EH (cell line): ENCODE measurements at regions not wholly inside any gene's neighbourhood (a gene's known extent, or its start where the extent isn't known, plus 50 kb on each side); places are given as distances from the start of the nearest gene placed in this dataset.
"Not testable (repeated sequence)": the region's sequence is repeated elsewhere in the genome, so short reads cannot be mapped to it uniquely, and the experiment has no call there.

Experiments
- DNase-seq: peaks from one replicate; pipeline ENCODE4 v3.0.0-alpha.2; 2015; ENCODE audit warnings: low read depth

GRCh38 chr11:91156041-91156440 is 933.2 kb upstream of the CHORDC1 start:
- DNase-seq: no peak

- no peak for DNase-seq
Observed at GRCh38 chr11:91147885-91148284, 925.0 kb upstream of the CHORDC1 start.

- no peak for DNase-seq
Observed at GRCh38 chr11:91141655-91142054, 918.8 kb upstream of the CHORDC1 start.

- peak; percentile 7 for DNase-seq
Observed at GRCh38 chr11:91136631-91137030, 913.8 kb upstream of the CHORDC1 start.

- peak; percentile 48 for DNase-seq
Observed at GRCh38 chr11:91133361-91133760, 910.5 kb upstream of the CHORDC1 start.

- DNase-seq: no peak
Observed at GRCh38 chr11:91129596-91129995, 906.7 kb upstream of the CHORDC1 start.

- no peak for DNase-seq
Observed at GRCh38 chr11:91124363-91124762, 901.5 kb upstream of the CHORDC1 start.

- DNase-seq: no peak
Observed at GRCh38 chr11:91115116-91115515, 892.3 kb upstream of the CHORDC1 start.

GRCh38 chr11:91104237-91104636 is 881.4 kb upstream of the CHORDC1 start:
- peak; percentile 69 for DNase-seq

- peak; percentile 33 for DNase-seq
Observed at GRCh38 chr11:91100427-91100826, 877.6 kb upstream of the CHORDC1 start.

GRCh38 chr11:91097083-91097482 is 874.2 kb upstream of the CHORDC1 start:
- no peak for DNase-seq

- DNase-seq: no peak
Observed at GRCh38 chr11:91093141-91093540, 870.3 kb upstream of the CHORDC1 start.

- DNase-seq: no peak
Observed at GRCh38 chr11:91091563-91091962, 868.7 kb upstream of the CHORDC1 start.

GRCh38 chr11:91086028-91086427 is 863.2 kb upstream of the CHORDC1 start:
- DNase-seq: no peak

GRCh38 chr11:91082255-91082654 is 859.4 kb upstream of the CHORDC1 start:
- DNase-seq: no peak

- DNase-seq: peak; percentile 33
Observed at GRCh38 chr11:91081440-91082043, 858.7 kb upstream of the CHORDC1 start.

GRCh38 chr11:91078221-91078620 is 855.4 kb upstream of the CHORDC1 start:
- no peak for DNase-seq

- no peak for DNase-seq
Observed at GRCh38 chr11:91075032-91075695, 852.3 kb upstream of the CHORDC1 start.

GRCh38 chr11:91067666-91068065 is 844.8 kb upstream of the CHORDC1 start:
- no peak for DNase-seq

GRCh38 chr11:91066456-91067047 is 843.7 kb upstream of the CHORDC1 start:
- DNase-seq: no peak

- DNase-seq: not testable (repeated sequence)
Observed at GRCh38 chr11:91063399-91063798, 840.5 kb upstream of the CHORDC1 start.

- no peak for DNase-seq
Observed at GRCh38 chr11:91047882-91048281, 825.0 kb upstream of the CHORDC1 start.

- DNase-seq: no peak
Observed at GRCh38 chr11:91046261-91046660, 823.4 kb upstream of the CHORDC1 start.

- no peak for DNase-seq
Observed at GRCh38 chr11:91041626-91042025, 818.8 kb upstream of the CHORDC1 start.
